Stimulated activated naive CD8-positive, alpha-beta T cell treated with anti-CD3 and anti-CD28 coated beads, Interleukin-15, Interleukin-2, amounts not matched to agents 100 ng/mL and 50 ng/mL, for 24 hours (primary cell): ENCODE measurements at regions not wholly inside any gene's neighbourhood (a gene's known extent, or its start where the extent isn't known, plus 50 kb on each side); places are given as distances from the start of the nearest gene placed in this dataset.

Source experiments
- H3K27ac Mint-ChIP-seq: one replicate; pipeline ENCODE4 v1.8.0; 2021; ENCODE audit warnings: mild to moderate bottlenecking, mixed read lengths
- H3K27me3 Mint-ChIP-seq: one replicate; pipeline ENCODE4 v1.8.0; 2021; ENCODE audit warnings: mixed read lengths
- H3K36me3 Mint-ChIP-seq: one replicate; pipeline ENCODE4 v1.8.0; 2021; ENCODE audit warnings: low read depth, mixed read lengths
- H3K4me1 Mint-ChIP-seq: one replicate; pipeline ENCODE4 v1.8.0; 2021; ENCODE audit warnings: low read depth, mixed read lengths
- H3K4me3 Mint-ChIP-seq: one replicate; pipeline ENCODE4 v1.8.0; 2021; ENCODE audit warnings: mild to moderate bottlenecking, mixed read lengths
- H3K9me3 Mint-ChIP-seq: one replicate; pipeline ENCODE4 v1.8.0; 2021; ENCODE audit warnings: mixed read lengths

- H3K9me3 Mint-ChIP-seq, result peaks cover 8% of the 10 kb centered on the region
- no peak overlapping the region for H3K27ac Mint-ChIP-seq
- no peak overlapping the region for H3K4me3 Mint-ChIP-seq
- H3K36me3 Mint-ChIP-seq, result peaks cover 13% of the 10 kb centered on the region
- H3K4me1 Mint-ChIP-seq, result no peaks in the 10 kb centered on the region
- H3K27me3 Mint-ChIP-seq, result no peaks in the 10 kb centered on the region
These were observed 100.0 kb upstream of the STX18 start for GRCh38 chr4:4641661-4642495.

- Mint-ChIP-seq H3K9me3 (peaks cover 8% of the 10 kb centered on the region), H3K36me3 (peaks cover 18% of the 10 kb centered on the region), H3K27me3 (no peaks in the 10 kb centered on the region), H3K4me3 (no peak overlapping the region), H3K27ac (no peak overlapping the region), H3K4me1 (no peaks in the 10 kb centered on the region)
These were observed 99.4 kb upstream of the STX18 start for GRCh38 chr4:4641254-4641653.

- Mint-ChIP-seq H3K4me1 (no peaks in the 10 kb centered on the region), H3K27ac (no peak overlapping the region), H3K9me3 (peaks cover 8% of the 10 kb centered on the region), H3K4me3 (no peak overlapping the region), H3K36me3 (peaks cover 19% of the 10 kb centered on the region), H3K27me3 (no peaks in the 10 kb centered on the region)
These were observed 98.8 kb upstream of the STX18 start for GRCh38 chr4:4640692-4641091.

- Mint-ChIP-seq H3K9me3 (peaks cover 8% of the 10 kb centered on the region), H3K4me3 (no peak overlapping the region), H3K27me3 (no peaks in the 10 kb centered on the region), H3K4me1 (no peaks in the 10 kb centered on the region), H3K27ac (no peak overlapping the region), H3K36me3 (peaks cover 19% of the 10 kb centered on the region)
These were observed 97.5 kb upstream of the STX18 start for GRCh38 chr4:4639370-4639769.

- no peaks in the 10 kb centered on the region for H3K4me1 Mint-ChIP-seq
- no peak overlapping the region for H3K4me3 Mint-ChIP-seq
- no peak overlapping the region for H3K27ac Mint-ChIP-seq
- no peaks in the 10 kb centered on the region for H3K27me3 Mint-ChIP-seq
- H3K9me3 Mint-ChIP-seq, result peaks cover 8% of the 10 kb centered on the region
- peaks cover 26% of the 10 kb centered on the region for H3K36me3 Mint-ChIP-seq
These were observed 95.9 kb upstream of the STX18 start for GRCh38 chr4:4637710-4638109.

- Mint-ChIP-seq H3K27me3 (no peaks in the 10 kb centered on the region), H3K27ac (no peak overlapping the region), H3K36me3 (peaks cover 13% of the 10 kb centered on the region), H3K4me1 (peaks cover 4% of the 10 kb centered on the region), H3K9me3 (no peaks in the 10 kb centered on the region), H3K4me3 (no peak overlapping the region)
These were observed 91.6 kb upstream of the STX18 start for GRCh38 chr4:4633431-4633830.

GRCh38 chr4:4631150-4631549 is 89.3 kb upstream of the STX18 start:
- Mint-ChIP-seq H3K36me3 (peaks cover 8% of the 10 kb centered on the region), H3K9me3 (no peaks in the 10 kb centered on the region), H3K4me1 (peaks cover 4% of the 10 kb centered on the region), H3K4me3 (no peak overlapping the region), H3K27me3 (no peaks in the 10 kb centered on the region), H3K27ac (no peak overlapping the region)

GRCh38 chr4:4627906-4628305 is 86.1 kb upstream of the STX18 start:
- Mint-ChIP-seq H3K27ac (no peak overlapping the region), H3K9me3 (no peaks in the 10 kb centered on the region), H3K27me3 (no peaks in the 10 kb centered on the region), H3K36me3 (no peaks in the 10 kb centered on the region), H3K4me1 (peaks cover 12% of the 10 kb centered on the region), H3K4me3 (no peak overlapping the region)

GRCh38 chr4:4627111-4627510 is 85.3 kb upstream of the STX18 start:
- Mint-ChIP-seq H3K36me3 (peaks cover 4% of the 10 kb centered on the region), H3K4me1 (peaks cover 12% of the 10 kb centered on the region), H3K4me3 (no peak overlapping the region), H3K9me3 (no peaks in the 10 kb centered on the region), H3K27me3 (no peaks in the 10 kb centered on the region), H3K27ac (no peak overlapping the region)

- H3K36me3 Mint-ChIP-seq, result peaks cover 4% of the 10 kb centered on the region
- H3K27ac Mint-ChIP-seq, result no peak overlapping the region
- H3K9me3 Mint-ChIP-seq, result no peaks in the 10 kb centered on the region
- H3K4me1 Mint-ChIP-seq, result peaks cover 8% of the 10 kb centered on the region
- no peaks in the 10 kb centered on the region for H3K27me3 Mint-ChIP-seq
- H3K4me3 Mint-ChIP-seq, result no peak overlapping the region
These were observed 83.6 kb upstream of the STX18 start for GRCh38 chr4:4625488-4625887.

GRCh38 chr4:4624276-4624897 is 82.5 kb upstream of the STX18 start:
- Mint-ChIP-seq H3K36me3 (peaks cover 4% of the 10 kb centered on the region), H3K4me1 (peaks cover 8% of the 10 kb centered on the region), H3K4me3 (no peak overlapping the region), H3K27me3 (no peaks in the 10 kb centered on the region), H3K9me3 (no peaks in the 10 kb centered on the region), H3K27ac (no peak overlapping the region)

- no peaks in the 10 kb centered on the region for H3K27me3 Mint-ChIP-seq
- H3K9me3 Mint-ChIP-seq, result no peaks in the 10 kb centered on the region
- peaks cover 4% of the 10 kb centered on the region for H3K36me3 Mint-ChIP-seq
- no peak overlapping the region for H3K27ac Mint-ChIP-seq
- H3K4me1 Mint-ChIP-seq, result peaks cover 8% of the 10 kb centered on the region
- H3K4me3 Mint-ChIP-seq, result no peak overlapping the region
These were observed 78.0 kb upstream of the STX18 start for GRCh38 chr4:4619821-4620220.

- H3K4me1 Mint-ChIP-seq, result no peaks in the 10 kb centered on the region
- no peaks in the 10 kb centered on the region for H3K9me3 Mint-ChIP-seq
- no peak overlapping the region for H3K27ac Mint-ChIP-seq
- H3K4me3 Mint-ChIP-seq, result no peak overlapping the region
- peaks cover 4% of the 10 kb centered on the region for H3K36me3 Mint-ChIP-seq
- no peaks in the 10 kb centered on the region for H3K27me3 Mint-ChIP-seq
These were observed 77.0 kb upstream of the STX18 start for GRCh38 chr4:4618847-4619246.

GRCh38 chr4:4614925-4615678 is 73.3 kb upstream of the STX18 start:
- no peak overlapping the region for H3K27ac Mint-ChIP-seq
- no peaks in the 10 kb centered on the region for H3K4me1 Mint-ChIP-seq
- H3K36me3 Mint-ChIP-seq, result peaks cover 5% of the 10 kb centered on the region
- no peak overlapping the region for H3K4me3 Mint-ChIP-seq
- H3K9me3 Mint-ChIP-seq, result no peaks in the 10 kb centered on the region
- H3K27me3 Mint-ChIP-seq, result no peaks in the 10 kb centered on the region

GRCh38 chr4:4613641-4614286 is 71.9 kb upstream of the STX18 start:
- H3K36me3 Mint-ChIP-seq, result peaks cover 5% of the 10 kb centered on the region
- no peaks in the 10 kb centered on the region for H3K4me1 Mint-ChIP-seq
- no peaks in the 10 kb centered on the region for H3K9me3 Mint-ChIP-seq
- H3K27me3 Mint-ChIP-seq, result no peaks in the 10 kb centered on the region
- H3K4me3 Mint-ChIP-seq, result no peak overlapping the region
- no peak overlapping the region for H3K27ac Mint-ChIP-seq
